HuH-7 (cell line): ENCODE measurements at regions not wholly inside any gene's neighbourhood (a gene's known extent, or its start where the extent isn't known, plus 50 kb on each side); places are given as distances from the start of the nearest gene placed in this dataset.
"Not testable (repeated sequence)": the region's sequence is repeated elsewhere in the genome, so short reads cannot be mapped to it uniquely, and the experiment has no call there.

Experiments used
- DNase-seq: peaks from one replicate; pipeline ENCODE4 v3.0.0; 2011; ENCODE audit warnings: low spot score

DNA sequence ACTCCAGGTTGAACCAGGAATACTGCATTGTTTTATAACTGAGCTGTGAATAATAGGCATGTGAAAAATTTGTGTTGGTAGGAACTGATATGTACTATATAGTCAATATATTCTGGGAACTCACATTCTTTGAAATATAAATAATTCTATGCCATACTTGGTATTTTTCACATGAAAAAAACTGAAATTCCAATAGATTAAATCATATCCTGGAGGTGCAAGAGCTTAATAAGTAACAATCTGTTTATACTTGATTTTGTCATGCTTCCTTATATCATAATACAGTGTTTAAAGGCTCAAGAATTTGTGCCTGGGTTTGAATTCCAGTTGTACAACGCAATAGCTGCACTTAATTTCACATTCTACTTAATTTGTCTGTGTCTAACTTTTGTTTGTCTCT lies 387.0 kb downstream of the USP25 start:
- no peak for DNase-seq

DNA sequence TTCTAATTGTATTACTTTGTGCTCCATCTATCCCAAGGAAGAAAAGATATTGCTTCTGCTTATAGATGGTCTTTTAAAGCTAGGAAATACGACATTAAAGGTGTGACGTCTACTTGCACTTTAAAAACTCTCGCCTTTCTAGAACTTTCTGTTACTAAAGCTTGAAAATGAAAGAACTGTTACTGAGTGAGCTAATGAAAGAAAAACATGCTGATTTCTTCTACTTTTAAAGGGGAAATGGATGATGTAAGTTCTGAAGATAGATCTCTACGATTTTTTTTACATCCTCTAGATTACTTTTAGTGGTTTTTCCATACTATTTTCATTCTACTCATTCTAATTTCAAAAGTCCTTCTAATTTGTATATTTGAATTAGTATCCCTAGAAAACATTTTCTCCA lies 387.5 kb downstream of the USP25 start:
- no peak for DNase-seq

DNA sequence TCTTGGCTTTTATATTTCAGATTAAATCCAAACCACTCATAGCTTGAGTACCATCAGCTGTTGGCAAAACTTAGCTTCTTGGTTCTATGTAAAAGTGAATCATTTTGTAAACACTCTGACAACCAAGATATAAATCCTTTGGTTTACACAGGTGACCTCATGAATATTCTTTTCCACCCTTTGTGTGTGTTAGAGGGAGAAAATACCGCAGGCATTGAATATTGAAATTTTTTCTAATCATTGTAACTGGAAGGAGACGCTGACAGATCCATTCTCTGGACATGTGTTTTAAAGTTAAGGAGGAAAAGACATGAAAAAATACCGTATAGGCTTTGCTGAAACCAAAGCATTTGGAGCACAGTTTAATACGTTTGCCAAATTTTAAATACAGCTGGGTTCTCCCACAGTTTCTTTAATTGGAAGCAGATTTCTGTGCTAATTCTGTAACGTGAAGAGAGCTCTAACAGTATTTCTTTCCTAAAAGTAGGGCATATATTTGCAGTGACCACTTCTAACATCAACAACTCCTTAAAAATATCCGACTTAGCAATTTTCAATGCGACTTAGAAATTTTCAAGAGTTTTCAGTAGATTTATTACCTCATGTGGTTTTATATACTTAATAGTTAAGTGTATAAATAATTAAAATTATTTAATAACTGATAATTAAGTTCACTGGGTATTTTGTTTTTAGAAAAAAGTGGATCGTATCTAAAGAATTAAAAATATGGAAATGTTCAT lies 388.2 kb downstream of the USP25 start:
- DNase-seq: no peak

DNA sequence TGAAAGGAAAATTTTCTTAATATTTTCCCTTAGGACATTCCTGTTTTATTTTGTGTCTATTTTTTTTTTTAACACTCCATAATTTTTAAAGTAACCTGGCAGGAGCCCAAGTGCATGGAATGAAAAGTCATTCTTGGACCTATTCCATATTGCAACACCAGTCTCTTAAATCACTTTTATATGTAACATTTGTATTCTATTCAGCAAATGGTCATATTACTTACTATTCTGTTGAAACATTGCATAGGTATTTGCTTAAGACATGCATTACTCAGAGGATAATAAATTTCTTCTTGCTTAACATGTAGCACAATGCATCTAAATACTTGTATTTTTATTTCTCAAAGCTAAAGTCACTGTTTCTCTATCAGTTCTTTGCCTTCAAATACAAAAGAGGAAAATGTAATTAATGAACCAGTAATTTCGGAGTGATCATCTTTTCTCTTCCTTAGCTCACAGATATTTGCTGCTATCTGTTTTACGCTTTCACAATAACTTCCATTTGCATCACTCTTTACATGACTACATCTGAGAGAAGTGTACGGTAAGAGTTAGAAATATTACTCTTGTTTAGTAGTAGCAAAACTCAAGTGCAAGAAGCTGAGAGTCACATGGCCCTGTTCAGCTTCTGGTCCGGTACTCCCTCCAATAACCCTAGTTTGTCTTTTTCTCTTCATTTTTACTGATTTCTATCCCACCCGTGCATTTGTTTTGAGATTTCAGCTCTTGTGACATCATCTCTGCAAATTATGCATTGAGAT lies 394.8 kb downstream of the USP25 start:
- DNase-seq: no peak

- DNase-seq: no peak
Measured at GRCh38 chr21:16125274-16125673, 395.5 kb downstream of the USP25 start.

DNA sequence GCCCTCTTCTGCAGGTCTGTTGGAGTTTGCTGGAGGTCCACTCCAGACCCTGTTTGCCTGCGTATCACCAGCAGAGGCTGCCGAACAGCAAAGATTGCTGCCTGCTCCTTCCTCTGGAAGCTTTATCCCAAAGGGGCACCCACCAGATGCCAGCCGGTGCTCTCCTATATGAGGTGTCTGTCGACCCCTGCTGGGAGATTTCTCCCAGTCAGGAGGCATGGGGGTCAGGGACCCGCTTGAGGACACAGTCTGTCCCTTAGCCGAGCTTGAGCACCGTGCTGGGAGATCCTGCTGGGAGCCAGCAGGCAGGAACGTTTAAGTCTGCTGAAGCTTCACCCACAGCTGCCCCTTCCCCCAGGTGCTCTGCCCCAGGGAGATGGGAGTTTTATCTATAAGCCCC lies 402.7 kb downstream of the USP25 start:
- DNase-seq: not testable (repeated sequence)

GRCh38 chr21:16133248-16133647 lies 403.5 kb downstream of the USP25 start:
- DNase-seq: no peak

GRCh38 chr21:16134134-16134533 lies 404.4 kb downstream of the USP25 start:
- no peak for DNase-seq

- DNase-seq: no peak
Measured at GRCh38 chr21:16137106-16137505, 407.3 kb downstream of the USP25 start.

GRCh38 chr21:16145052-16145451 lies 415.3 kb downstream of the USP25 start:
- no peak for DNase-seq

DNA sequence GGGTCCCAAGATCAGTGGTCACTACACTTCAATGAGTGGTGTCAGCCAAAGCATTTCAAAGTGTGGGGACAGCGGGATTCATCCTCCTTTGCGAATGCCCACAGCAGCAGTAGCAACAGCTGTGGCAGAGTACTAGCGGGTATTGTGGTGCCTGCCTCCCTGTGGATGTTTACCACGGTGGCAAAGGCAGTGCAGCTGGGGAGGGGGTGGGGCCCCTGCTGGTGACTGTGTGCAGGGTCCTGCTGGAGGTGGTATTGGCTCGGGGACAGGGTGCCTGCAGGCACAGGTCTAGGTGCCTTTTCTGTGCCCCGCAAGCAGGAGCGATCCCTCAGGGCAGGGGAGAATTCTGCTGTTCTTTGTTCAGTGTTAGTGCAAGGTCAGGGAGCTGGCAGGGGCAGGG lies 415.7 kb downstream of the USP25 start:
- DNase-seq: no peak

- no peak for DNase-seq
Measured at GRCh38 chr21:16154321-16154720, 424.5 kb downstream of the USP25 start.

- no peak for DNase-seq
Measured at GRCh38 chr21:16154951-16155635, 425.3 kb downstream of the USP25 start.

GRCh38 chr21:16156841-16157489 lies 427.2 kb downstream of the USP25 start:
- no peak for DNase-seq

- DNase-seq: no peak
Measured at GRCh38 chr21:16159213-16159970, 429.6 kb downstream of the USP25 start.

- DNase-seq: no peak
Measured at GRCh38 chr21:16159971-16160350, 430.2 kb downstream of the USP25 start.

DNA sequence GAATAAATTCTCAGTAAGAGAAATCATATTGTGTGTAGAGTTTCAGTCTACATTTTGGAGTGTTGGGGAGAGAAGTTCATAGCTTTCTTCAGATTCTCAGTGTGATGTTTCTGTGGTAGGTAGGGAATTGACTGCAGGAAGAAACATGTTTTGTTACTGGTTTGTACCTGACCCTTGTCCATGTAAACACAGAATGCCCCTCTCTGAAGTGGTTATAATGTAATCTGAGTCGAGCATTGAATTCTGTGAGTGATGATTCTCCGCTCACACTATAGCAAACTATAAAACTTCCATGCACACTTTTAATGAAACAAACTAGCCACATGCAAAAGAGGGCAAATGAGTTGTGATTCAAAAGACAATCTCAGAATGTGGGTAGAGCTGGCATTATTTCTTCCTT lies 433.2 kb downstream of the USP25 start:
- peak; percentile 26 for DNase-seq

DNA sequence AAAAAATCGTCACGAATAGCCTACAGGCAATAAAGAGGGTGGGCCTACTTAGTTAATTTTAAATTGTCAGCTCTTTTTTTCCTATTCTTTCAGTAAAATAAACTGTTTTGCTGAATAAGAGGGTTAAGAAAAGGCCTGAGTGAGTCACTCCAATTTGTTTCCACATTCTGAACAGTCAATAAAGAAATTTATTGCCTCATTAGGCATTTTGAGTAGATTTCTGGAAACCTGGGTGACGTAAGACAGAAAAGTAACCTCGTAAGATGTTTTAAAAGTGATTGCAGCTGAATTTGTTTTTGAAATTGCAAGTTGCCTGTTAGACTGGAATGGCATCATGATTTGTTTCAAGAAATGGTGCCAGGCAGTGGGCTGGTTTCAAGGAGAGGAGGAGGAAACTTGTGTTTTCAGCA lies 439.3 kb downstream of the USP25 start:
- DNase-seq: no peak

GRCh38 chr21:16169779-16170178 lies 440.0 kb downstream of the USP25 start:
- no peak for DNase-seq

- no peak for DNase-seq
Measured at GRCh38 chr21:16176570-16176969, 446.8 kb downstream of the USP25 start.

GRCh38 chr21:16177532-16177931 lies 447.8 kb downstream of the USP25 start:
- DNase-seq: no peak

- DNase-seq: no peak
Measured at GRCh38 chr21:16179773-16180172, 450.0 kb downstream of the USP25 start.
